GM12891 (cell line): ENCODE measurements at regions not wholly inside any gene's neighbourhood (a gene's known extent, or its start where the extent isn't known, plus 50 kb on each side); places are given as distances from the start of the nearest gene placed in this dataset.

Experiments used
- PAX5 ChIP-seq: IDR thresholded peaks from 2 replicates; pipeline ENCODE4 v1.6.1; 2011; ENCODE audit warnings: low read length, moderate library complexity, mild to moderate bottlenecking; ENCODE audit not compliant: insufficient read depth, severe bottlenecking
- POLR2A ChIP-seq: IDR thresholded peaks from 2 replicates; pipeline ENCODE4 v1.6.1; 2011; ENCODE audit warnings: low read depth, low read length, control low read depth
- POLR2AphosphoS5 ChIP-seq: IDR thresholded peaks from 2 replicates; pipeline ENCODE4 v1.6.1; 2011; ENCODE audit warnings: low read depth, low read length, control low read depth
- POU2F2 ChIP-seq: IDR thresholded peaks from 2 replicates; pipeline ENCODE4 v1.6.1; 2011; ENCODE audit warnings: low read depth, mild to moderate bottlenecking, control low read depth, low read length, moderate library complexity
- SPI1 ChIP-seq: IDR thresholded peaks from 2 replicates; pipeline ENCODE4 v1.6.1; 2011; ENCODE audit warnings: low read depth, low read length, control low read depth
- TAF1 ChIP-seq: IDR thresholded peaks from 2 replicates; pipeline ENCODE4 v1.6.1; 2011; ENCODE audit warnings: low read depth, low read length, control low read depth

GRCh38 chr2:16140771-16141640 is 200.7 kb downstream of the MYCN start:
- no peak for TF ChIP-seq POLR2AphosphoS5
- TF ChIP-seq TAF1, result no peak
- TF ChIP-seq POLR2A, result no peak
- no peak for TF ChIP-seq PAX5
- no peak for TF ChIP-seq SPI1
- TF ChIP-seq POU2F2, result no peak
